ENCODE measurements at regions not wholly inside any gene's neighbourhood (a gene's known extent, or its start where the extent isn't known, plus 50 kb on each side); places are given as distances from the start of the nearest gene placed in this dataset.

- TF ChIP-seq TAF1 (IDR thresholded peaks at IDR 0.05; ENCODE audit: low read depth, low read length): no peak
- TF ChIP-seq POLR2AphosphoS5 (IDR thresholded peaks at IDR 0.05; ENCODE audit: low read depth, low read length): no peak
- TF ChIP-seq POLR2A (IDR thresholded peaks at IDR 0.05; ENCODE audit: low read depth, low read length): no peak
These were observed 155.5 kb upstream of the IGFBP3 start for GRCh38 chr7:46076527-46076926.
